ENCODE measurements at regions not wholly inside any gene's neighbourhood (a gene's known extent, or its start where the extent isn't known, plus 50 kb on each side); places are given as distances from the start of the nearest gene placed in this dataset.

DNA sequence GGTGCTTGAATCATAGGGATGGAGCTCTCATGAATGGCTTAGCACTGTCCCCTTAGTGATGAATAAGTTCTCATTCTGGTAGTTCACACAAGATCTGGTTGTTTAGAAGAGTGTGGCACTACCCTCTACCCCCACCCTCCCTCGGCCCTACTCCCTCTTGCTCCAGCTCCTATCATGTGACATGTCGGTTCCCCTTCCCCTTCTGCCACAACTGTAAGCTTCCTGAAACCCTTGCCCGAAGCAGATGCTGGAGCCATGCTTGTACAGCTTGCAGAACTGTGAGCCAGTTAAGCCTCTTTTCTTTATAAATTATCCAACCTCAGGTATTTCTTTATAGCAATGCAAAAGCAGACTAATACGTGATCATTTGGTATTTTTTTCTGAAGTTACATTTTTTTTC lies 1012.6 kb downstream of the BCL11A start:
- ChIA-PET CTCF (no interaction called here), POLR2A (no interaction called here)
- Mint-ChIP-seq H3K9me3 (peaks cover 2% of the 10 kb centered on the region), H3K4me3 (no peak overlapping the region), H3K4me1 (ENCODE audit: low read depth) (no peaks in the 10 kb centered on the region), H3K36me3 (ENCODE audit: low read depth) (no peaks in the 10 kb centered on the region), H3K27me3 (no peaks in the 10 kb centered on the region), H3K27ac (no peak overlapping the region)
- TF ChIP-seq, protein P1, sequence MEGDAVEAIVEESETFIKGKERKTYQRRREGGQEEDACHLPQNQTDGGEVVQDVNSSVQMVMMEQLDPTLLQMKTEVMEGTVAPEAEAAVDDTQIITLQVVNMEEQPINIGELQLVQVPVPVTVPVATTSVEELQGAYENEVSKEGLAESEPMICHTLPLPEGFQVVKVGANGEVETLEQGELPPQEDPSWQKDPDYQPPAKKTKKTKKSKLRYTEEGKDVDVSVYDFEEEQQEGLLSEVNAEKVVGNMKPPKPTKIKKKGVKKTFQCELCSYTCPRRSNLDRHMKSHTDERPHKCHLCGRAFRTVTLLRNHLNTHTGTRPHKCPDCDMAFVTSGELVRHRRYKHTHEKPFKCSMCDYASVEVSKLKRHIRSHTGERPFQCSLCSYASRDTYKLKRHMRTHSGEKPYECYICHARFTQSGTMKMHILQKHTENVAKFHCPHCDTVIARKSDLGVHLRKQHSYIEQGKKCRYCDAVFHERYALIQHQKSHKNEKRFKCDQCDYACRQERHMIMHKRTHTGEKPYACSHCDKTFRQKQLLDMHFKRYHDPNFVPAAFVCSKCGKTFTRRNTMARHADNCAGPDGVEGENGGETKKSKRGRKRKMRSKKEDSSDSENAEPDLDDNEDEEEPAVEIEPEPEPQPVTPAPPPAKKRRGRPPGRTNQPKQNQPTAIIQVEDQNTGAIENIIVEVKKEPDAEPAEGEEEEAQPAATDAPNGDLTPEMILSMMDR (IDR thresholded peaks at IDR 0.05): no peak
- DNase-seq (no peak), ATAC-seq (ENCODE audit: poor library complexity) (no peak)
- Histone ChIP-seq H3K9me3 (ENCODE audit: control insufficient read depth in 1 of 2, insufficient read depth in 1 of 2, low read length in 2 of 2) (no peaks in the 10 kb centered on the region), H3K27me3 (ENCODE audit: control insufficient read depth in 1 of 2, insufficient read depth in 2 of 2, low read length in 2 of 2) (no peaks in the 10 kb centered on the region), H3K36me3 (ENCODE audit: insufficient read depth, low read length) (no peaks in the 10 kb centered on the region), H3K4me1 (ENCODE audit: insufficient read depth, low read length) (no peaks in the 10 kb centered on the region), H3K27ac (ENCODE audit: low read depth in 1 of 2, low read length in 2 of 2) (no peak overlapping the region), H3K4me3 (ENCODE audit: low read length) (no peak overlapping the region)
- intact Hi-C loops (cut with DNase I, micrococcal nuclease): no loop called here

DNA sequence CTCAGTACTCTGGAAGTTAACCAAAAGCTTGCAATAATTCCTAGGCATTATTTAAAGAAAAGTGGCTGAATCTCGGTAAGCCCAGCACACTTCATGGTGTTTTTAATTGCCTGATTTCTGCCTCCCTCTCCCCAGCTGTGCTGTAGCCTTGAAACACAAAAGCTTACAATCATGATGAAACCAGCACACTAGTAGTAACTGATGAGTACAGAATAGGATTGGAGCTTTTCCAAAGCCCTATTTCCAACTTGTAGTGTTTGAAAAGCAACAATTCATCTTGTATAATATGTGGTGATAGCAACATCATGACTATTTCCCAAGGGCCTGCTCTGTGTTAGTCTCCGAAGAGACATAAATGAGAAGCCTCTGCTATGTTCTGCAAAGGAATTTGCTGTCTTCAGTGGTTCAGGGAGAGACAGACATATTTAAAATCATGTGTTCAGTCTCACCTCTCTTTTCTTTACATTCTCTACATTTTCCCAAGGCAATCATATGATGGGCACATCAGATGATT lies 1015.0 kb downstream of the BCL11A start:
- Histone ChIP-seq H3K27ac (ENCODE audit: low read depth in 1 of 2, low read length in 2 of 2) (no peak overlapping the region), H3K4me1 (ENCODE audit: insufficient read depth, low read length) (no peaks in the 10 kb centered on the region), H3K9me3 (ENCODE audit: control insufficient read depth in 1 of 2, insufficient read depth in 1 of 2, low read length in 2 of 2) (no peaks in the 10 kb centered on the region), H3K27me3 (ENCODE audit: control insufficient read depth in 1 of 2, insufficient read depth in 2 of 2, low read length in 2 of 2) (no peaks in the 10 kb centered on the region), H3K4me3 (ENCODE audit: low read length) (no peak overlapping the region), H3K36me3 (ENCODE audit: insufficient read depth, low read length) (no peaks in the 10 kb centered on the region)
- Mint-ChIP-seq H3K27ac (no peak overlapping the region), H3K4me3 (no peak overlapping the region), H3K27me3 (no peaks in the 10 kb centered on the region), H3K36me3 (ENCODE audit: low read depth) (no peaks in the 10 kb centered on the region), H3K4me1 (ENCODE audit: low read depth) (no peaks in the 10 kb centered on the region), H3K9me3 (peaks cover 2% of the 10 kb centered on the region)
- intact Hi-C loops (cut with DNase I, micrococcal nuclease): no loop called here
- TF ChIP-seq, protein P1 (IDR thresholded peaks at IDR 0.05): no peak
- ChIA-PET POLR2A (no interaction called here), CTCF (no interaction called here)
- DNase-seq (no peak), ATAC-seq (ENCODE audit: poor library complexity) (no peak)

DNA sequence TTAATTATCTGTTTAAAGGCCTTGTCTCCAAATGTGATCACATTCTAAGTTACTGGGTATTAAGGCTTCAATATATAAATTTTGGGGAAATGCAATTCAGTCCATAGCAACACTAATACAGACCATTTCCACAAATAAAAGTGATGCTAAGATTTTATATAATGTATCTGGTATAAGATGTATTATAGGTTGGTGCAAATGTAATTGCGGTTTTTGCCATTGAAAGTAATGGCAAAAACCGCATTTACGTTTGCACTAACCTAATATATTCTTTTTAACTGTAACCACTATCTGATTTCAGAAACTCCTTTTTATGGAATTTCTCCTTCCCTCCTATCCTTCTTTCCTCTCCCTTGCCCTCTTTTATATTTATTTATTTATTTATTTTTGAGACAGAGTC lies 1020.6 kb downstream of the BCL11A start:
- POLR2A ChIA-PET: no interaction called here
- no peaks in the 10 kb centered on the region for H3K36me3 Mint-ChIP-seq (ENCODE audit: low read depth)

More for the DNA sequence above, 1020.6 kb downstream of the BCL11A start:
- Histone ChIP-seq H3K27me3 (ENCODE audit: control insufficient read depth in 1 of 2, insufficient read depth in 2 of 2, low read length in 2 of 2) (no peaks in the 10 kb centered on the region), H3K4me3 (ENCODE audit: low read length) (no peak overlapping the region), H3K36me3 (ENCODE audit: insufficient read depth, low read length) (no peaks in the 10 kb centered on the region), H3K4me1 (ENCODE audit: insufficient read depth, low read length) (no peaks in the 10 kb centered on the region), H3K27ac (ENCODE audit: low read depth in 1 of 2, low read length in 2 of 2) (no peak overlapping the region), H3K9me3 (ENCODE audit: control insufficient read depth in 1 of 2, insufficient read depth in 1 of 2, low read length in 2 of 2) (peaks cover 0 to 4% of the 10 kb centered on the region in 2 experiments)
- Mint-ChIP-seq H3K4me1 (ENCODE audit: low read depth) (no peaks in the 10 kb centered on the region), H3K27ac (no peak overlapping the region), H3K27me3 (no peaks in the 10 kb centered on the region), H3K4me3 (no peak overlapping the region), H3K9me3 (peaks cover 6% of the 10 kb centered on the region)
- ATAC-seq (ENCODE audit: poor library complexity) (no peak), DNase-seq (no peak)
- CTCF ChIA-PET: no interaction called here
- TF ChIP-seq, protein P1 (IDR thresholded peaks at IDR 0.05): no peak
- intact Hi-C loops (cut with DNase I, micrococcal nuclease): no loop called here

All from CD4-positive, alpha-beta T cell (primary cell).